ENCODE measurements at regions not wholly inside any gene's neighbourhood (a gene's known extent, or its start where the extent isn't known, plus 50 kb on each side); places are given as distances from the start of the nearest gene placed in this dataset.

GRCh38 chr7:25527665-25528170, 299.4 kb upstream of the NPVF start:
- ChIA-PET CTCF (no interaction called here), POLR2A (ENCODE audit: unreplicated experiment) (no interaction called here)
- H3K9ac ChIP-seq (ENCODE audit: low read length), result no peak overlapping the region
- DNase-seq (no peak), ATAC-seq (no peak)
- no peaks in the 10 kb centered on the region for H3K4me1 ChIP-seq (ENCODE audit: insufficient read depth, low read length)
- no peaks in the 10 kb centered on the region for H3K36me3 ChIP-seq (ENCODE audit: low read depth, low read length)
- peaks cover 33% of the 10 kb centered on the region for H3K27me3 ChIP-seq (ENCODE audit: low read length)
- intact Hi-C loops (cut with micrococcal nuclease), result no loop called here
- no peak overlapping the region for H2AFZ ChIP-seq (ENCODE audit: low read length)
- no peak for TF ChIP-seq CTCF (conservative IDR thresholded peaks at IDR 0.05; ENCODE audit: low read depth, low read length)
- TF ChIP-seq EZH2 (IDR thresholded peaks at IDR 0.05; ENCODE audit: low read length, unreplicated experiment), result no peak
- TF ChIP-seq EZH2phosphoT487 (IDR thresholded peaks at IDR 0.05; ENCODE audit: borderline replicate concordance, low read length), result no peak
- no peak overlapping the region for H3K4me2 ChIP-seq (ENCODE audit: low read length)
- no peaks in the 10 kb centered on the region for H4K20me1 ChIP-seq (ENCODE audit: low read length)
- no peaks in the 10 kb centered on the region for H3K9me2 ChIP-seq (replicated peaks; ENCODE audit: low read length)
- H3F3A ChIP-seq (ENCODE audit: low read length, unreplicated experiment), result no peaks in the 10 kb centered on the region
- H3K9me3 ChIP-seq (ENCODE audit: low read length), result no peaks in the 10 kb centered on the region
- no peak overlapping the region for H3K4me3 ChIP-seq (ENCODE audit: low read length)
- BruUV-seq (replicated peaks), result no TSS peak
- H3K79me2 ChIP-seq (ENCODE audit: low read length), result no peaks in the 10 kb centered on the region
- H3K27ac ChIP-seq (ENCODE audit: low read length), result no peak overlapping the region

- Histone ChIP-seq H3K9me3 (ENCODE audit: low read length) (no peaks in the 10 kb centered on the region), H4K20me1 (ENCODE audit: low read length) (no peaks in the 10 kb centered on the region), H3K9me2 (replicated peaks; ENCODE audit: low read length) (no peaks in the 10 kb centered on the region), H3K36me3 (ENCODE audit: low read depth, low read length) (no peaks in the 10 kb centered on the region), H3K4me1 (ENCODE audit: insufficient read depth, low read length) (no peaks in the 10 kb centered on the region), H3K79me2 (ENCODE audit: low read length) (no peaks in the 10 kb centered on the region), H3K4me3 (ENCODE audit: low read length) (no peak overlapping the region), H3K27ac (ENCODE audit: low read length) (no peak overlapping the region), H3F3A (ENCODE audit: low read length, unreplicated experiment) (no peaks in the 10 kb centered on the region), H3K4me2 (ENCODE audit: low read length) (no peak overlapping the region), H3K9ac (ENCODE audit: low read length) (no peak overlapping the region), H3K27me3 (ENCODE audit: low read length) (peaks cover 33% of the 10 kb centered on the region), H2AFZ (ENCODE audit: low read length) (no peak overlapping the region)
- DNase-seq (no peak), ATAC-seq (no peak)
- no peak for TF ChIP-seq EZH2phosphoT487 (IDR thresholded peaks at IDR 0.05; ENCODE audit: borderline replicate concordance, low read length)
- TF ChIP-seq CTCF (conservative IDR thresholded peaks at IDR 0.05; ENCODE audit: low read depth, low read length), result no peak
- no peak for TF ChIP-seq EZH2 (IDR thresholded peaks at IDR 0.05; ENCODE audit: low read length, unreplicated experiment)
- ChIA-PET CTCF (no interaction called here), POLR2A (ENCODE audit: unreplicated experiment) (no interaction called here)
- intact Hi-C loops (cut with micrococcal nuclease), result no loop called here
- no TSS peak for BruUV-seq (replicated peaks)
These were observed 301.0 kb upstream of the NPVF start for GRCh38 chr7:25529320-25529719.

- no peaks in the 10 kb centered on the region for H3K79me2 ChIP-seq (ENCODE audit: low read length)
- ChIA-PET POLR2A (ENCODE audit: unreplicated experiment) (no interaction called here), CTCF (no interaction called here)
- H3F3A ChIP-seq (ENCODE audit: low read length, unreplicated experiment), result no peaks in the 10 kb centered on the region
- H3K9ac ChIP-seq (ENCODE audit: low read length), result no peak overlapping the region
- H3K4me2 ChIP-seq (ENCODE audit: low read length), result no peak overlapping the region
- no peak overlapping the region for H2AFZ ChIP-seq (ENCODE audit: low read length)
- no peak for ATAC-seq
- H3K4me1 ChIP-seq (ENCODE audit: insufficient read depth, low read length), result no peaks in the 10 kb centered on the region
- no peaks in the 10 kb centered on the region for H3K9me2 ChIP-seq (replicated peaks; ENCODE audit: low read length)
- no peak for TF ChIP-seq EZH2phosphoT487 (IDR thresholded peaks at IDR 0.05; ENCODE audit: borderline replicate concordance, low read length)
- TF ChIP-seq EZH2 (IDR thresholded peaks at IDR 0.05; ENCODE audit: low read length, unreplicated experiment), result no peak
- no peak for TF ChIP-seq CTCF (conservative IDR thresholded peaks at IDR 0.05; ENCODE audit: low read depth, low read length)
- H3K27ac ChIP-seq (ENCODE audit: low read length), result no peak overlapping the region
- no TSS peak for BruUV-seq (replicated peaks)
- no peak for DNase-seq
- peaks cover 9% of the 10 kb centered on the region; the same call in 1 of the 2 replicates for H3K27me3 ChIP-seq (ENCODE audit: low read length)
- H3K9me3 ChIP-seq (ENCODE audit: low read length), result no peaks in the 10 kb centered on the region
- H3K36me3 ChIP-seq (ENCODE audit: low read depth, low read length), result no peaks in the 10 kb centered on the region
- intact Hi-C loops (cut with micrococcal nuclease), result no loop called here
- no peak overlapping the region for H3K4me3 ChIP-seq (ENCODE audit: low read length)
- H4K20me1 ChIP-seq (ENCODE audit: low read length), result no peaks in the 10 kb centered on the region
These were observed 308.6 kb upstream of the NPVF start for GRCh38 chr7:25536851-25537250.

All from PC-3 (cell line).